Glutamatergic neuron (in vitro differentiated cells): ENCODE measurements at regions not wholly inside any gene's neighbourhood (a gene's known extent, or its start where the extent isn't known, plus 50 kb on each side); places are given as distances from the start of the nearest gene placed in this dataset.

Experiments used
- DNase-seq: peaks from one replicate; pipeline ENCODE4 v3.0.0; 2022
- H3K27ac Mint-ChIP-seq: one replicate; pipeline ENCODE4 v1.8.0; 2020; ENCODE audit warnings: mild to moderate bottlenecking, mixed read lengths, inconsistent platforms; ENCODE audit not compliant: unreplicated experiment
- H3K27me3 Mint-ChIP-seq: one replicate; pipeline ENCODE4 v1.8.0; 2020; ENCODE audit warnings: mild to moderate bottlenecking, moderate library complexity, mixed read lengths, inconsistent platforms; ENCODE audit not compliant: unreplicated experiment
- H3K36me3 Mint-ChIP-seq: one replicate; pipeline ENCODE4 v1.8.0; 2020; ENCODE audit warnings: mild to moderate bottlenecking, mixed read lengths, inconsistent platforms; ENCODE audit not compliant: unreplicated experiment
- H3K4me1 Mint-ChIP-seq: one replicate; pipeline ENCODE4 v1.8.0; 2020; ENCODE audit warnings: mild to moderate bottlenecking, low read depth, mixed read lengths, inconsistent platforms; ENCODE audit not compliant: unreplicated experiment
- H3K4me3 Mint-ChIP-seq: one replicate; pipeline ENCODE4 v1.8.0; 2020; ENCODE audit warnings: mild to moderate bottlenecking, mixed read lengths, inconsistent platforms; ENCODE audit not compliant: unreplicated experiment
- H3K9me3 Mint-ChIP-seq: one replicate; pipeline ENCODE4 v1.8.0; 2020; ENCODE audit warnings: mild to moderate bottlenecking, moderate library complexity, mixed read lengths, inconsistent platforms; ENCODE audit not compliant: unreplicated experiment
- CTCF ChIP-seq: fragments of 200-600 bp; sonication (generic); IDR thresholded peaks from one replicate; pipeline ENCODE4 v1.5.0; 2021; ENCODE audit not compliant: partially characterized antibody, unreplicated experiment

DNA sequence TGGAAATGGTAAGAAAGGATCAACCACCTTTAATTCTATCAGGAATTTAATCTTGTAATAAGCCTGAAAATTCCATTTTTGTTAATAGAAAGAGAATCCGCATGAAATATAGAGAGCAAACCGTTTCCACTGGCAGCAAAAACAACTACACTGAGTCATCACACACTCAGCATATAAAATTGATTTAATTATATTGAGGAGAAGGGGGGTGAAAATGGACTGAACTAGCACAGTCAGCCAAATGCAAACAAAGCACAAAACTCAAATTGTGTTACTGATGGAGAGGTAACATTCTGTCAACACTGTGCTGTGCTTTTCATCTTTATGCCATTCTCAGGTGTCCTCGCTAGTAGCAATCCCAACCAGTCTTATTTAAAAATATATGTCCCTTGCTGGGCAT, 1583.9 kb downstream of the MRPL39 start:
- H3K4me3 Mint-ChIP-seq: no peak overlapping the region
- peaks cover 2% of the 10 kb centered on the region for H3K27me3 Mint-ChIP-seq
- no peak for TF ChIP-seq CTCF
- DNase-seq: no peak
- no peak overlapping the region for H3K27ac Mint-ChIP-seq
- H3K9me3 Mint-ChIP-seq: no peaks in the 10 kb centered on the region
- H3K4me1 Mint-ChIP-seq: no peaks in the 10 kb centered on the region
- peaks cover 21% of the 10 kb centered on the region for H3K36me3 Mint-ChIP-seq

DNA sequence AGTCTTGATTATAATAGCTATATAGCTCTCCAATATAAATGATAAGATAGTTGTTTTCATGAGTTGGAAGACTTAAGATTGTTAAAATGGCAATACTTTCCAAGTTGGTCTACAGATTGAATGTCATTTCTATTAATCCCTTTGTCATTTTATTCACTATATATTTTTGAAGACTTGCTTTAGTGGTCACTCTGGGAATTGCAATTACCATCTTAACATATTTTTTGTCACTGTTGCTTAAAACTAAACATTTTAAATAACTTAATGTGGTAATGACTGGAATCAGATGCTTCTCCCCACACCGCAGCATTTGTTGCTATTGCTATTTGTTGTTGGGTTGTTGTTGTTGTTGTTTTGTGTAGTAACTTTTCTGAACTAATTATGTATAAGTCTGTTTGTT, 1592.9 kb downstream of the MRPL39 start:
- no peaks in the 10 kb centered on the region for H3K4me1 Mint-ChIP-seq
- TF ChIP-seq CTCF: peak; percentile 72
- H3K27me3 Mint-ChIP-seq: no peaks in the 10 kb centered on the region
- no peak for DNase-seq
- H3K36me3 Mint-ChIP-seq: peaks cover 3% of the 10 kb centered on the region
- no peak overlapping the region for H3K4me3 Mint-ChIP-seq
- H3K9me3 Mint-ChIP-seq: no peaks in the 10 kb centered on the region
- H3K27ac Mint-ChIP-seq: no peak overlapping the region

DNA sequence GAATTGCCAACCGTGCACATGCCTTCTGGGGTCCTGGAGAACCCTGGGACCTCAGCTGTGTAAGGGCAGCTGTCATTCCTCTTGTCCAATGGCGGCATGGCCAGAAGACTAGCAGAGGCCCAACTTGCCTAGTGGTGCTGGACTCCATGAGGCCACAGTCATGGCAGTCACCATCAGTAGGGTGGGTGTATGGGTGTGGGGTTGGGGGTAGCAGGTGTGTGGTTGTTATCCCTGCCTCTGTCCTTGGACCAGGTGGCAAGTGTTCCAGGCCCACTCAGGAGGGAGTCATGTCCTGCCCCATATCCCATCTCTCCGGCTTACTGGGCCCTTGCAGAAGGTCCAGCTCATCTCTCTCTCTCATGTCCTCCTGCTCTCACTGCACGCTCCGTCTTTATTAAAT, 1596.2 kb downstream of the MRPL39 start:
- Mint-ChIP-seq H3K4me3 (no peak overlapping the region), H3K27ac (no peak overlapping the region), H3K36me3 (no peaks in the 10 kb centered on the region), H3K27me3 (no peaks in the 10 kb centered on the region), H3K9me3 (no peaks in the 10 kb centered on the region), H3K4me1 (no peaks in the 10 kb centered on the region)
- no peak for DNase-seq
- no peak for TF ChIP-seq CTCF

- Mint-ChIP-seq H3K36me3 (no peaks in the 10 kb centered on the region), H3K4me3 (no peak overlapping the region), H3K27me3 (no peaks in the 10 kb centered on the region), H3K9me3 (no peaks in the 10 kb centered on the region), H3K4me1 (no peaks in the 10 kb centered on the region), H3K27ac (no peak overlapping the region)
- no peak for TF ChIP-seq CTCF
- DNase-seq: no peak
Measured at GRCh38 chr21:24007592-24007991, 1599.7 kb downstream of the MRPL39 start.

- H3K36me3 Mint-ChIP-seq: peaks cover 8% of the 10 kb centered on the region
- H3K27me3 Mint-ChIP-seq: no peaks in the 10 kb centered on the region
- no peak overlapping the region for H3K27ac Mint-ChIP-seq
- H3K4me1 Mint-ChIP-seq: no peaks in the 10 kb centered on the region
- TF ChIP-seq CTCF: no peak
- H3K9me3 Mint-ChIP-seq: no peaks in the 10 kb centered on the region
- no peak for DNase-seq
- no peak overlapping the region for H3K4me3 Mint-ChIP-seq
Measured at GRCh38 chr21:23986987-23987386, 1620.3 kb downstream of the MRPL39 start.
